HEK293 (cell line): ENCODE measurements at regions not wholly inside any gene's neighbourhood (a gene's known extent, or its start where the extent isn't known, plus 50 kb on each side); places are given as distances from the start of the nearest gene placed in this dataset.

Experiments used
- CTCF ChIA-PET: fragments of 350-600 bp; formaldehyde crosslinking; extraction: SDS; loops from one replicate; lab custom pipeline; 2021; ENCODE audit warnings: antibody characterized with exemption; lab: Yijun Ruan, JAX
- POLR2A ChIA-PET: fragments of 300-600 bp; formaldehyde crosslinking; extraction: SDS; loops from one replicate; lab custom pipeline; 2020; ENCODE audit warnings: antibody characterized with exemption, inconsistent platforms; lab: Yijun Ruan, JAX
- H3K27ac ChIP-seq: fragments of 200-500 bp; sonication (Bioruptor generic); 2 replicates; pipeline ENCODE4 v1.5.1; 2014; ENCODE audit warnings: low read depth, low read length, control low read depth, inconsistent platforms; ENCODE audit errors: extremely low read depth
- H3K36me3 ChIP-seq, 2 experiments: fragments of 200-500 bp in 1 of 2; sonication (Bioruptor generic) in 1 of 2; 1 replicate in 1 of 2; 2 replicates in 1 of 2; pipeline ENCODE4 v1.5.1; 2014 to 2017; ENCODE audit warnings: inconsistent platforms in 2 of 2, low read length in 2 of 2; ENCODE audit not compliant: control insufficient read depth in 2 of 2, insufficient read depth in 1 of 2
- H3K4me1 ChIP-seq: fragments of 200-500 bp; sonication (Bioruptor generic); 2 replicates; pipeline ENCODE4 v1.5.1; 2014; ENCODE audit warnings: mild to moderate bottlenecking, low read length, inconsistent platforms; ENCODE audit not compliant: control insufficient read depth, insufficient read depth
- H3K4me3 ChIP-seq: 2 replicates; pipeline ENCODE4 v1.5.1; 2011; ENCODE audit warnings: low read depth, mild to moderate bottlenecking, control low read depth, low read length, moderate library complexity
- H3K9me3 ChIP-seq: fragments of 200-500 bp; sonication (Bioruptor generic); 2 replicates; pipeline ENCODE4 v1.5.1; 2014; ENCODE audit warnings: low read depth, low read length, inconsistent platforms; ENCODE audit not compliant: control insufficient read depth, insufficient read depth
- HOXD13 ChIP-seq: sonication (generic); formaldehyde crosslinking; IDR thresholded peaks from 2 replicates; pipeline ENCODE4 v1.8.0; 2022; ENCODE audit warnings: missing genetic modification reagents, borderline replicate concordance
- KLF8 ChIP-seq: fragments of 450-650 bp; formaldehyde crosslinking; IDR thresholded peaks from 2 replicates; pipeline ENCODE4 v1.5.1; 2016; ENCODE audit warnings: missing biosample characterization, missing genetic modification characterization
- SCRT2 ChIP-seq: fragments of 450-650 bp; formaldehyde crosslinking; IDR thresholded peaks from 2 replicates; pipeline ENCODE4 v1.5.1; 2016; ENCODE audit warnings: missing biosample characterization, missing genetic modification characterization
- YY1 ChIP-seq: fragments of 450-650 bp; formaldehyde crosslinking; IDR thresholded peaks from 2 replicates; pipeline ENCODE4 v1.5.1; 2018; ENCODE audit warnings: missing biosample characterization, missing genetic modification characterization
- ZFP3 ChIP-seq: fragments of 450-650 bp; formaldehyde crosslinking; IDR thresholded peaks from 2 replicates; pipeline ENCODE4 v1.5.1; 2016; ENCODE audit warnings: low read depth, missing biosample characterization, missing genetic modification characterization
- ZFP41 ChIP-seq: fragments of 450-650 bp; formaldehyde crosslinking; IDR thresholded peaks from 2 replicates; pipeline ENCODE4 v1.5.1; 2016; ENCODE audit warnings: missing biosample characterization, missing genetic modification characterization, borderline replicate concordance
- ZNF2 ChIP-seq: fragments of 450-650 bp; formaldehyde crosslinking; IDR thresholded peaks from 2 replicates; pipeline ENCODE4 v1.5.1; 2016; ENCODE audit warnings: missing biosample characterization, missing genetic modification characterization
- ZNF248 ChIP-seq: fragments of 450-650 bp; formaldehyde crosslinking; IDR thresholded peaks from 2 replicates; pipeline ENCODE4 v1.5.1; 2017; ENCODE audit warnings: missing biosample characterization, missing genetic modification characterization
- ZNF514 ChIP-seq: fragments of 450-650 bp; formaldehyde crosslinking; IDR thresholded peaks from 2 replicates; pipeline ENCODE4 v1.5.1; 2016; ENCODE audit warnings: missing biosample characterization, missing genetic modification characterization
- ZNF521 ChIP-seq: fragments of 450-650 bp; formaldehyde crosslinking; IDR thresholded peaks from 2 replicates; pipeline ENCODE4 v1.5.1; 2017; ENCODE audit warnings: missing biosample characterization, mild to moderate bottlenecking, missing genetic modification characterization
- ZNF658 ChIP-seq: fragments of 450-650 bp; formaldehyde crosslinking; IDR thresholded peaks from 2 replicates; pipeline ENCODE4; 2016; ENCODE audit warnings: missing biosample characterization, missing genetic modification characterization
- ZNF768 ChIP-seq: fragments of 450-650 bp; formaldehyde crosslinking; IDR thresholded peaks from 2 replicates; pipeline ENCODE4 v1.5.1; 2018; ENCODE audit warnings: missing biosample characterization, mild to moderate bottlenecking, missing genetic modification characterization
- TF ChIP-seq, protein P1 (sequence below): fragments of 450-650 bp; formaldehyde crosslinking; IDR thresholded peaks from 2 replicates; pipeline ENCODE4 v1.5.1; 2017; ENCODE audit warnings: missing biosample characterization, missing genetic modification characterization
- TF ChIP-seq, protein P2 (sequence below): fragments of 450-650 bp; IDR thresholded peaks from 2 replicates; pipeline ENCODE4 v1.5.1; 2018; ENCODE audit warnings: missing biosample characterization, mild to moderate bottlenecking, missing genetic modification characterization
- TF ChIP-seq, protein P3 (sequence below): fragments of 450-650 bp; formaldehyde crosslinking; IDR thresholded peaks from 2 replicates; pipeline ENCODE4 v1.5.1; 2016; ENCODE audit warnings: missing biosample characterization, missing genetic modification characterization
- TF ChIP-seq, protein P4 (sequence below): fragments of 450-650 bp; formaldehyde crosslinking; IDR thresholded peaks from 2 replicates; pipeline ENCODE4 v1.5.1; 2017; ENCODE audit warnings: missing biosample characterization, mild to moderate bottlenecking, missing genetic modification characterization, moderate library complexity

DNA sequence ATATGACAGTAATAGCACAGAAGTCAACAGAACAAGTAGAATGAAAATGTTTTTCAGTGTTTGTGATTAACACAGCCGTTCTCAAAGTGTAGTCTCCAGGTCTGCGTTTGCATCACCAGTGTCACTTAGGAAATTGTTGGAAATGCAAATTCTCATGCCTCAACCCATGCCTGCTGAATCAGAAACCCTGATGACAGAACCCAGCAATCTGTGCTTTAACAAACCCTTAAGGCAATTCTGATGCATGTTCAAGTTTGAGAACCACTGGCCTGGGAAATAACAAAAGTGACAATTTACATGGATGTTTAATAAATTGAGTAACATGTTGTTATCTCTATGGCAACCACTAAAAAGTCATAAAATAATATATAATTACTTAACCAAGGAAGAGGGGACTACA is 103.1 kb upstream of the ATP11B start (continued):
- TF ChIP-seq, protein P1, sequence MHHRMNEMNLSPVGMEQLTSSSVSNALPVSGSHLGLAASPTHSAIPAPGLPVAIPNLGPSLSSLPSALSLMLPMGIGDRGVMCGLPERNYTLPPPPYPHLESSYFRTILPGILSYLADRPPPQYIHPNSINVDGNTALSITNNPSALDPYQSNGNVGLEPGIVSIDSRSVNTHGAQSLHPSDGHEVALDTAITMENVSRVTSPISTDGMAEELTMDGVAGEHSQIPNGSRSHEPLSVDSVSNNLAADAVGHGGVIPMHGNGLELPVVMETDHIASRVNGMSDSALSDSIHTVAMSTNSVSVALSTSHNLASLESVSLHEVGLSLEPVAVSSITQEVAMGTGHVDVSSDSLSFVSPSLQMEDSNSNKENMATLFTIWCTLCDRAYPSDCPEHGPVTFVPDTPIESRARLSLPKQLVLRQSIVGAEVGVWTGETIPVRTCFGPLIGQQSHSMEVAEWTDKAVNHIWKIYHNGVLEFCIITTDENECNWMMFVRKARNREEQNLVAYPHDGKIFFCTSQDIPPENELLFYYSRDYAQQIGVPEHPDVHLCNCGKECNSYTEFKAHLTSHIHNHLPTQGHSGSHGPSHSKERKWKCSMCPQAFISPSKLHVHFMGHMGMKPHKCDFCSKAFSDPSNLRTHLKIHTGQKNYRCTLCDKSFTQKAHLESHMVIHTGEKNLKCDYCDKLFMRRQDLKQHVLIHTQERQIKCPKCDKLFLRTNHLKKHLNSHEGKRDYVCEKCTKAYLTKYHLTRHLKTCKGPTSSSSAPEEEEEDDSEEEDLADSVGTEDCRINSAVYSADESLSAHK, result no peak
- TF ChIP-seq ZNF768 (tag by site-specific recombination) (no peak), ZFP41 (no peak), ZFP3 (tag by site-specific recombination) (no peak)

DNA sequence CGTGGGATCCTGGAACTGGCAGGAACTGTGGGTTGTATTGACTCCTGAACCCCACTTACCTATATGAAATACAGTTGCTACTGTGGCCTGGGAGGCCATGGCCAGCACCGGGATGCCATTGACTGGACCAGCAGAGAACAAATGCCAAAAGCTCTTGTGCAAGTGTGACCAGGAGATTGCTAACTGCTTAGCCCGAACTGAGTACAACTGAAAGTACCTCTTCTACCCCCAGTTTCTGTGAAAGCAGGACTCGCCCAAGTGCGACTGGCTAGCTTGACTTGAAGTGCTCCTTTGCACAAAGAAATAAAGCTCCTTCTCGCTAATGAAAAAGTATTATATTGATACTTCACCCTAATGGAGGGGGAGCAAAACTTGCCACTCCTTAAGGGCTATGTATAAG is 101.3 kb upstream of the ATP11B start:
- POLR2A ChIA-PET, result no interaction called here

More for the DNA sequence above, 101.3 kb upstream of the ATP11B start:
- TF ChIP-seq, protein P1, result no peak
- no peak for TF ChIP-seq ZNF248 (tag by site-specific recombination)
- TF ChIP-seq ZNF2, result no peak
- no peak for TF ChIP-seq SCRT2 (tag by site-specific recombination)
- TF ChIP-seq HOXD13, result no peak
- no peak for TF ChIP-seq ZNF521 (tag by site-specific recombination)
- TF ChIP-seq ZNF768 (tag by site-specific recombination), result no peak
- TF ChIP-seq ZNF658 (tag by site-specific recombination), result no peak
- TF ChIP-seq, protein P2, sequence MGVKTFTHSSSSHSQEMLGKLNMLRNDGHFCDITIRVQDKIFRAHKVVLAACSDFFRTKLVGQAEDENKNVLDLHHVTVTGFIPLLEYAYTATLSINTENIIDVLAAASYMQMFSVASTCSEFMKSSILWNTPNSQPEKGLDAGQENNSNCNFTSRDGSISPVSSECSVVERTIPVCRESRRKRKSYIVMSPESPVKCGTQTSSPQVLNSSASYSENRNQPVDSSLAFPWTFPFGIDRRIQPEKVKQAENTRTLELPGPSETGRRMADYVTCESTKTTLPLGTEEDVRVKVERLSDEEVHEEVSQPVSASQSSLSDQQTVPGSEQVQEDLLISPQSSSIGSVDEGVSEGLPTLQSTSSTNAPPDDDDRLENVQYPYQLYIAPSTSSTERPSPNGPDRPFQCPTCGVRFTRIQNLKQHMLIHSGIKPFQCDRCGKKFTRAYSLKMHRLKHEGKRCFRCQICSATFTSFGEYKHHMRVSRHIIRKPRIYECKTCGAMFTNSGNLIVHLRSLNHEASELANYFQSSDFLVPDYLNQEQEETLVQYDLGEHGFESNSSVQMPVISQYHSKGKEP (tag by site-specific recombination), result no peak
- TF ChIP-seq, protein P3, sequence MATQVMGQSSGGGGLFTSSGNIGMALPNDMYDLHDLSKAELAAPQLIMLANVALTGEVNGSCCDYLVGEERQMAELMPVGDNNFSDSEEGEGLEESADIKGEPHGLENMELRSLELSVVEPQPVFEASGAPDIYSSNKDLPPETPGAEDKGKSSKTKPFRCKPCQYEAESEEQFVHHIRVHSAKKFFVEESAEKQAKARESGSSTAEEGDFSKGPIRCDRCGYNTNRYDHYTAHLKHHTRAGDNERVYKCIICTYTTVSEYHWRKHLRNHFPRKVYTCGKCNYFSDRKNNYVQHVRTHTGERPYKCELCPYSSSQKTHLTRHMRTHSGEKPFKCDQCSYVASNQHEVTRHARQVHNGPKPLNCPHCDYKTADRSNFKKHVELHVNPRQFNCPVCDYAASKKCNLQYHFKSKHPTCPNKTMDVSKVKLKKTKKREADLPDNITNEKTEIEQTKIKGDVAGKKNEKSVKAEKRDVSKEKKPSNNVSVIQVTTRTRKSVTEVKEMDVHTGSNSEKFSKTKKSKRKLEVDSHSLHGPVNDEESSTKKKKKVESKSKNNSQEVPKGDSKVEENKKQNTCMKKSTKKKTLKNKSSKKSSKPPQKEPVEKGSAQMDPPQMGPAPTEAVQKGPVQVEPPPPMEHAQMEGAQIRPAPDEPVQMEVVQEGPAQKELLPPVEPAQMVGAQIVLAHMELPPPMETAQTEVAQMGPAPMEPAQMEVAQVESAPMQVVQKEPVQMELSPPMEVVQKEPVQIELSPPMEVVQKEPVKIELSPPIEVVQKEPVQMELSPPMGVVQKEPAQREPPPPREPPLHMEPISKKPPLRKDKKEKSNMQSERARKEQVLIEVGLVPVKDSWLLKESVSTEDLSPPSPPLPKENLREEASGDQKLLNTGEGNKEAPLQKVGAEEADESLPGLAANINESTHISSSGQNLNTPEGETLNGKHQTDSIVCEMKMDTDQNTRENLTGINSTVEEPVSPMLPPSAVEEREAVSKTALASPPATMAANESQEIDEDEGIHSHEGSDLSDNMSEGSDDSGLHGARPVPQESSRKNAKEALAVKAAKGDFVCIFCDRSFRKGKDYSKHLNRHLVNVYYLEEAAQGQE (tag by site-specific recombination), result no peak
- TF ChIP-seq, protein P4, sequence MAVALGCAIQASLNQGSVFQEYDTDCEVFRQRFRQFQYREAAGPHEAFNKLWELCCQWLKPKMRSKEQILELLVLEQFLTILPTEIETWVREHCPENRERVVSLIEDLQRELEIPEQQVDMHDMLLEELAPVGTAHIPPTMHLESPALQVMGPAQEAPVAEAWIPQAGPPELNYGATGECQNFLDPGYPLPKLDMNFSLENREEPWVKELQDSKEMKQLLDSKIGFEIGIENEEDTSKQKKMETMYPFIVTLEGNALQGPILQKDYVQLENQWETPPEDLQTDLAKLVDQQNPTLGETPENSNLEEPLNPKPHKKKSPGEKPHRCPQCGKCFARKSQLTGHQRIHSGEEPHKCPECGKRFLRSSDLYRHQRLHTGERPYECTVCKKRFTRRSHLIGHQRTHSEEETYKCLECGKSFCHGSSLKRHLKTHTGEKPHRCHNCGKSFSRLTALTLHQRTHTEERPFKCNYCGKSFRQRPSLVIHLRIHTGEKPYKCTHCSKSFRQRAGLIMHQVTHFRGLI, result no peak
- no peak for TF ChIP-seq ZNF514 (tag by site-specific recombination)
- no peak for TF ChIP-seq KLF8 (tag by site-specific recombination)
- TF ChIP-seq YY1, result no peak
- no peak overlapping the region for H3K27ac ChIP-seq
- H3K9me3 ChIP-seq, result no peaks in the 10 kb centered on the region
- no peaks in the 10 kb centered on the region for H3K36me3 ChIP-seq
- H3K4me3 ChIP-seq, result no peak overlapping the region
- CTCF ChIA-PET, result interaction anchor here (0.6 kb wide), 1 partner anchor 70 kb away, joined by 3 read pairs; no protein-coding TSS in a partner anchor
- H3K4me1 ChIP-seq, result no peaks in the 10 kb centered on the region
